ENCODE measurements at regions not wholly inside any gene's neighbourhood (a gene's known extent, or its start where the extent isn't known, plus 50 kb on each side); places are given as distances from the start of the nearest gene placed in this dataset.

GRCh38 chr3:147653367-147653923 is 244.3 kb downstream of the ZIC1 start:
- TF ChIP-seq CTCF (optimal IDR thresholded peaks at IDR 0.05 in 1 of 3, IDR thresholded peaks at IDR 0.05 in 1 of 3, conservative IDR thresholded peaks at IDR 0.05 in 1 of 3; ENCODE audit: extremely low read depth in 1 of 3, insufficient read depth in 2 of 3, low read length in 3 of 3): no peak
- TF ChIP-seq EZH2 (IDR thresholded peaks at IDR 0.05; ENCODE audit: low read length): no peak

All from keratinocyte (primary cell).